SK-N-SH (cell line): ENCODE measurements at regions not wholly inside any gene's neighbourhood (a gene's known extent, or its start where the extent isn't known, plus 50 kb on each side); places are given as distances from the start of the nearest gene placed in this dataset.

Source experiments
- CTCF ChIA-PET: fragments of 300-600, 350-600 bp; formaldehyde crosslinking; extraction: SDS; loops from one replicate; lab custom pipeline; 2021; lab: Yijun Ruan, JAX
- POLR2A ChIA-PET: fragments of 350-600 bp; sonication (Branson Sonifier 250); formaldehyde crosslinking; extraction: SDS; loops from one replicate; lab custom pipeline; 2020; ENCODE audit warnings: antibody characterized with exemption, inconsistent platforms; lab: Yijun Ruan, JAX
- DNase-seq: peaks from one replicate; pipeline ENCODE4 v3.0.0; 2012
- H2AFZ ChIP-seq: fragments of 200-600 bp; sonication (generic); 2 replicates; pipeline ENCODE4 v1.8.1; 2016; ENCODE audit warnings: antibody characterized with exemption, mild to moderate bottlenecking, low read depth
- H3F3A ChIP-seq: fragments of 200-600 bp; sonication (generic); replicated peaks from 2 replicates; pipeline ENCODE3; 2016; ENCODE audit warnings: antibody characterized with exemption, mild to moderate bottlenecking; ENCODE audit not compliant: insufficient read depth
- H3K27ac ChIP-seq, 2 experiments: fragments of 200-500 bp in 1 of 2; fragments of 200-600 bp in 1 of 2; sonication (Bioruptor generic) in 1 of 2; sonication (generic), shearing (Covaris generic) in 1 of 2; 2 replicates each; pipeline versions ENCODE4 v1.5.1 to v1.6.1; 2014 to 2016; ENCODE audit warnings: low read depth in 2 of 2, inconsistent platforms in 1 of 2, low read length in 1 of 2, mild to moderate bottlenecking in 1 of 2, mixed read lengths in 1 of 2
- H3K27me3 ChIP-seq: fragments of 200-600 bp; sonication (generic), shearing (Covaris generic); 2 replicates; pipeline ENCODE4 v1.6.1; 2016; ENCODE audit warnings: mixed run types; ENCODE audit not compliant: insufficient read depth
- H3K36me3 ChIP-seq, 2 experiments: fragments of 200-500 bp in 1 of 2; fragments of 200-600 bp in 1 of 2; sonication (Bioruptor generic) in 1 of 2; sonication (generic) in 1 of 2; replicated peaks in 1 of 2; 2 replicates each; pipeline versions ENCODE3 to v1.5.1; 2014 to 2016; ENCODE audit warnings: low read length in 1 of 2, mild to moderate bottlenecking in 1 of 2; ENCODE audit not compliant: insufficient read depth in 2 of 2, control insufficient read depth in 1 of 2
- H3K4me1 ChIP-seq, 2 experiments: fragments of 200-500 bp in 1 of 2; fragments of 200-600 bp in 1 of 2; sonication (Bioruptor generic) in 1 of 2; sonication (generic), shearing (Covaris generic) in 1 of 2; 2 replicates each; pipeline versions ENCODE4 v1.5.1 to v1.6.1; 2014 to 2016; ENCODE audit warnings: low read depth in 1 of 2, low read length in 1 of 2, mixed run types in 1 of 2; ENCODE audit not compliant: insufficient read depth in 2 of 2, control insufficient read depth in 1 of 2
- H3K4me2 ChIP-seq: fragments of 200-600 bp; sonication (generic), shearing (Covaris generic); 2 replicates; pipeline ENCODE4 v1.6.1; 2017; ENCODE audit warnings: mixed run types
- H3K4me3 ChIP-seq, 2 experiments: fragments of 200-500 bp in 1 of 2; fragments of 200-600 bp in 1 of 2; sonication (Bioruptor generic) in 1 of 2; sonication (generic), shearing (Covaris generic) in 1 of 2; 2 replicates each; pipeline versions ENCODE4 v1.5.1 to v1.8.1; 2014 to 2016; ENCODE audit warnings: low read depth in 2 of 2, inconsistent platforms in 1 of 2, low read length in 1 of 2, mild to moderate bottlenecking in 1 of 2, mixed read lengths in 1 of 2, moderate library complexity in 1 of 2
- H3K79me2 ChIP-seq: fragments of 200-600 bp; sonication (generic); 2 replicates; pipeline ENCODE4 v1.8.1; 2017; ENCODE audit warnings: mild to moderate bottlenecking; ENCODE audit not compliant: insufficient read depth
- H3K9ac ChIP-seq: fragments of 200-600 bp; sonication (generic); 2 replicates; pipeline ENCODE4 v1.6.1; 2017; ENCODE audit warnings: mixed run types
- H3K9me2 ChIP-seq: fragments of 200-600 bp; sonication (generic); 2 replicates; pipeline ENCODE4 v1.6.1; 2017; ENCODE audit warnings: mixed run types
- H3K9me3 ChIP-seq: fragments of 200-600 bp; sonication (generic); 2 replicates; pipeline ENCODE4 v1.6.1; 2017; ENCODE audit warnings: mixed run types, mild to moderate bottlenecking, moderate library complexity
- H4K20me1 ChIP-seq: fragments of 200-600 bp; sonication (generic); 2 replicates; pipeline ENCODE4 v1.6.1; 2017; ENCODE audit warnings: mild to moderate bottlenecking, mixed run types; ENCODE audit not compliant: insufficient read depth
- GABPA ChIP-seq: IDR thresholded peaks from 2 replicates; pipeline ENCODE4 v1.4.0; 2012; ENCODE audit warnings: low read depth, mild to moderate bottlenecking
- GATA2 ChIP-seq: sonication (generic); formaldehyde crosslinking; IDR thresholded peaks from 2 replicates; pipeline ENCODE4 v1.5.0; 2020; ENCODE audit warnings: mild to moderate bottlenecking, missing genetic modification reagents
- JUND ChIP-seq: IDR thresholded peaks from 2 replicates; pipeline ENCODE4 v1.4.0; 2012
- MEF2A ChIP-seq: IDR thresholded peaks from 2 replicates; pipeline ENCODE4 v1.4.0; 2012; ENCODE audit warnings: low read depth, borderline replicate concordance
- MXI1 ChIP-seq: IDR thresholded peaks from 2 replicates; pipeline ENCODE4 v1.6.1; 2012; ENCODE audit warnings: mild to moderate bottlenecking, low read depth, low read length, improper control_type of control experiment
- NFIC ChIP-seq: IDR thresholded peaks from 2 replicates; pipeline ENCODE4 v1.4.0; 2012; ENCODE audit warnings: borderline replicate concordance
- NRF1 ChIP-seq: IDR thresholded peaks from 2 replicates; pipeline ENCODE4 v1.6.1; 2012; ENCODE audit warnings: low read depth, mild to moderate bottlenecking, low read length
- POLR2AphosphoS5 ChIP-seq: IDR thresholded peaks from 2 replicates; pipeline ENCODE4 v1.6.1; 2012; ENCODE audit warnings: low read depth, low read length
- RFX5 ChIP-seq: IDR thresholded peaks from 2 replicates; pipeline ENCODE4 v1.6.1; 2012; ENCODE audit warnings: mild to moderate bottlenecking, improper control_type of control experiment, low read length
- RXRA ChIP-seq: IDR thresholded peaks from 2 replicates; pipeline ENCODE4 v1.4.0; 2012; ENCODE audit warnings: low read depth, mild to moderate bottlenecking, borderline replicate concordance
- SIN3A ChIP-seq: IDR thresholded peaks from 2 replicates; pipeline ENCODE4 v1.6.1; 2012; ENCODE audit warnings: low read depth, mild to moderate bottlenecking, low read length, moderate library complexity, borderline replicate concordance
- TAF1 ChIP-seq: IDR thresholded peaks from 2 replicates; pipeline ENCODE4 v1.6.1; 2012; ENCODE audit warnings: low read depth, mild to moderate bottlenecking, low read length, moderate library complexity, borderline replicate concordance
- WGBS: methylation state at CpG from one replicate; pipeline ENCODE4 v1.1.6; 2017; ENCODE audit warnings: low lambda C conversion rate; 5-methylcytosine and 5-hydroxymethylcytosine counted together
- TF ChIP-seq, protein P1 (sequence below): fragments of 150-350 bp; IDR thresholded peaks from 2 replicates; pipeline ENCODE4 v1.6.1; 2017; ENCODE audit warnings: antibody characterized with exemption, low read length, low read depth, borderline replicate concordance
- TF ChIP-seq, protein P2 (sequence below): IDR thresholded peaks from 2 replicates; pipeline ENCODE4 v1.4.0; 2012; ENCODE audit warnings: low read depth, borderline replicate concordance
- TF ChIP-seq, protein P3 (sequence below): IDR thresholded peaks from 2 replicates; pipeline ENCODE4; 2012
- TF ChIP-seq, protein P4 (sequence below): IDR thresholded peaks from 2 replicates; pipeline ENCODE4 v1.6.1; 2012; ENCODE audit warnings: mild to moderate bottlenecking, low read depth, low read length, moderate library complexity
- TF ChIP-seq, protein P5 (sequence below): fragments of 200-600 bp; sonication (generic); IDR thresholded peaks from 2 replicates; pipeline ENCODE4 v1.6.1; 2017; ENCODE audit warnings: antibody characterized with exemption, mild to moderate bottlenecking, moderate library complexity

DNA sequence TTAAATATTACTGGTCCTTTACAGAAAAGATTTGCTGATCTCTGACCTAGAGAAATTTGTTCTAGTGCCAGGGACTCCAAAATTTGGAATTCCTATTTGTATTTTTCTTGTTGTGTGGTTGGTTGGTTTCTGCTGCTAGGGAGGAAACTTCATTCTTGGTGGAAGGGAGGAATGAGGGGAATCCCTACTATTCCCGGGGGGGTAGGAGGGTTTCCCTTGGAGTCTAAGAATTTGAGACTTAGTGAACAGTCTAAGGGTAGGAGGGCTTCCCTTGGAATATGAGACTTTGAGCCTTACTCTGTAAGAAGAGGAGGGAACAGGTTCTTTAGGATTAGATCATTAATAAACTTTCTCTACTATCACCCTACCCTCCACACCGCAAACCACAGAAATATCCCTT, 67.1 kb upstream of the ADGRF1 start:
- Histone ChIP-seq H3K79me2 (no peaks in the 10 kb centered on the region), H3K9me2 (no peaks in the 10 kb centered on the region), H3K4me1 (no peaks in the 10 kb centered on the region), H3K36me3 (no peaks in the 10 kb centered on the region), H2AFZ (no peak overlapping the region), H3K4me2 (no peak overlapping the region), H3K9ac (no peak overlapping the region), H3K4me3 (no peak overlapping the region), H3F3A (no peaks in the 10 kb centered on the region), H3K27me3 (no peaks in the 10 kb centered on the region), H4K20me1 (no peaks in the 10 kb centered on the region), H3K9me3 (no peaks in the 10 kb centered on the region), H3K27ac (no peak overlapping the region)
- TF ChIP-seq NFIC: no peak
- TF ChIP-seq MEF2A: no peak
- TF ChIP-seq, protein P1, sequence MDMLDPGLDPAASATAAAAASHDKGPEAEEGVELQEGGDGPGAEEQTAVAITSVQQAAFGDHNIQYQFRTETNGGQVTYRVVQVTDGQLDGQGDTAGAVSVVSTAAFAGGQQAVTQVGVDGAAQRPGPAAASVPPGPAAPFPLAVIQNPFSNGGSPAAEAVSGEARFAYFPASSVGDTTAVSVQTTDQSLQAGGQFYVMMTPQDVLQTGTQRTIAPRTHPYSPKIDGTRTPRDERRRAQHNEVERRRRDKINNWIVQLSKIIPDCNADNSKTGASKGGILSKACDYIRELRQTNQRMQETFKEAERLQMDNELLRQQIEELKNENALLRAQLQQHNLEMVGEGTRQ: no peak
- no peak for TF ChIP-seq GATA2 (CRISPR knock-in tag)
- TF ChIP-seq, protein P2, sequence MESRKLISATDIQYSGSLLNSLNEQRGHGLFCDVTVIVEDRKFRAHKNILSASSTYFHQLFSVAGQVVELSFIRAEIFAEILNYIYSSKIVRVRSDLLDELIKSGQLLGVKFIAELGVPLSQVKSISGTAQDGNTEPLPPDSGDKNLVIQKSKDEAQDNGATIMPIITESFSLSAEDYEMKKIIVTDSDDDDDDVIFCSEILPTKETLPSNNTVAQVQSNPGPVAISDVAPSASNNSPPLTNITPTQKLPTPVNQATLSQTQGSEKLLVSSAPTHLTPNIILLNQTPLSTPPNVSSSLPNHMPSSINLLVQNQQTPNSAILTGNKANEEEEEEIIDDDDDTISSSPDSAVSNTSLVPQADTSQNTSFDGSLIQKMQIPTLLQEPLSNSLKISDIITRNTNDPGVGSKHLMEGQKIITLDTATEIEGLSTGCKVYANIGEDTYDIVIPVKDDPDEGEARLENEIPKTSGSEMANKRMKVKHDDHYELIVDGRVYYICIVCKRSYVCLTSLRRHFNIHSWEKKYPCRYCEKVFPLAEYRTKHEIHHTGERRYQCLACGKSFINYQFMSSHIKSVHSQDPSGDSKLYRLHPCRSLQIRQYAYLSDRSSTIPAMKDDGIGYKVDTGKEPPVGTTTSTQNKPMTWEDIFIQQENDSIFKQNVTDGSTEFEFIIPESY: no peak
- no peak for TF ChIP-seq RXRA
- no peak for TF ChIP-seq TAF1
- no peak for TF ChIP-seq MXI1
- TF ChIP-seq SIN3A: no peak
- TF ChIP-seq NRF1: no peak
- 78% methylated on average over 2 of the region's 2 CpGs for WGBS
- DNase-seq: no peak
- CTCF ChIA-PET: interaction anchor here (4.2 kb wide), 1 partner anchor 11 kb away, joined by 17 read pairs; no protein-coding TSS in a partner anchor
- POLR2A ChIA-PET: no interaction called here

DNA sequence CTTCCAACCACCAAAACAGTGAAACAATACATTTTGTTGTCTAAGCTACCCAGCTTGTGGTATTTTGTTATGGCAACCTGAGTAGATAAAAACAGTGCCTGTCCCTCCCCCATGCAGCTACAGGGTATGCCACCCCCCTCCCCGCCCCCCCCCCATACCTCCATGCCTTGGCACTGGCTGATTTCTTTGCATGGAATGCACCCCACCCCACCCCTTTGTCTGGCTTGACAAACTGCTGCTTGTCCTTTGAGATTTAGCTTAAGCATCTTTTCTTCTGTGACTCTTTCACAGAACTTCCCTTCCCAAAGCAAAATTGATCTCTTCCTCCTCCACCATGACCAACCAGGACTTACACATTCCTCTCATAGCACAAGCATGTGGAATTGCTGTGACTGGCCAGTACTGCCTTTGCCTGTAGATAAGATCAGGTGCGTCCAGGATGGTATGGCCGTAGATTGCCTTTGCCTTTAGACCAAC, 64.6 kb upstream of the ADGRF1 start:
- Histone ChIP-seq H3K27ac (no peak overlapping the region), H3K79me2 (no peaks in the 10 kb centered on the region), H3K27me3 (no peaks in the 10 kb centered on the region), H3K9ac (no peak overlapping the region), H2AFZ (no peak overlapping the region), H3K9me3 (no peaks in the 10 kb centered on the region), H3K4me3 (no peak overlapping the region), H3K36me3 (no peaks in the 10 kb centered on the region), H3K9me2 (no peaks in the 10 kb centered on the region), H3K4me1 (no peaks in the 10 kb centered on the region), H3K4me2 (no peak overlapping the region), H4K20me1 (no peaks in the 10 kb centered on the region), H3F3A (no peaks in the 10 kb centered on the region)
- ChIA-PET CTCF (interaction anchor here (0.6 to 2.2 kb wide), 4 partner anchors 9 to 640 kb away, joined by 3 to 9 read pairs (median 6); no protein-coding TSS in a partner anchor), POLR2A (no interaction called here)
- WGBS: 71% methylated on average over 3 of the region's 3 CpGs
- no peak for DNase-seq
- TF ChIP-seq JUND (no peak), POLR2AphosphoS5 (no peak), GABPA (no peak), GATA2 (CRISPR knock-in tag) (no peak), NFIC (no peak), RFX5 (no peak)
- TF ChIP-seq, protein P3, sequence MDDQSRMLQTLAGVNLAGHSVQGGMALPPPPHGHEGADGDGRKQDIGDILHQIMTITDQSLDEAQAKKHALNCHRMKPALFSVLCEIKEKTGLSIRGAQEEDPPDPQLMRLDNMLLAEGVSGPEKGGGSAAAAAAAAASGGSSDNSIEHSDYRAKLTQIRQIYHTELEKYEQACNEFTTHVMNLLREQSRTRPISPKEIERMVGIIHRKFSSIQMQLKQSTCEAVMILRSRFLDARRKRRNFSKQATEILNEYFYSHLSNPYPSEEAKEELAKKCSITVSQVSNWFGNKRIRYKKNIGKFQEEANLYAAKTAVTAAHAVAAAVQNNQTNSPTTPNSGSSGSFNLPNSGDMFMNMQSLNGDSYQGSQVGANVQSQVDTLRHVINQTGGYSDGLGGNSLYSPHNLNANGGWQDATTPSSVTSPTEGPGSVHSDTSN: no peak
- TF ChIP-seq, protein P1: no peak
- TF ChIP-seq, protein P4, sequence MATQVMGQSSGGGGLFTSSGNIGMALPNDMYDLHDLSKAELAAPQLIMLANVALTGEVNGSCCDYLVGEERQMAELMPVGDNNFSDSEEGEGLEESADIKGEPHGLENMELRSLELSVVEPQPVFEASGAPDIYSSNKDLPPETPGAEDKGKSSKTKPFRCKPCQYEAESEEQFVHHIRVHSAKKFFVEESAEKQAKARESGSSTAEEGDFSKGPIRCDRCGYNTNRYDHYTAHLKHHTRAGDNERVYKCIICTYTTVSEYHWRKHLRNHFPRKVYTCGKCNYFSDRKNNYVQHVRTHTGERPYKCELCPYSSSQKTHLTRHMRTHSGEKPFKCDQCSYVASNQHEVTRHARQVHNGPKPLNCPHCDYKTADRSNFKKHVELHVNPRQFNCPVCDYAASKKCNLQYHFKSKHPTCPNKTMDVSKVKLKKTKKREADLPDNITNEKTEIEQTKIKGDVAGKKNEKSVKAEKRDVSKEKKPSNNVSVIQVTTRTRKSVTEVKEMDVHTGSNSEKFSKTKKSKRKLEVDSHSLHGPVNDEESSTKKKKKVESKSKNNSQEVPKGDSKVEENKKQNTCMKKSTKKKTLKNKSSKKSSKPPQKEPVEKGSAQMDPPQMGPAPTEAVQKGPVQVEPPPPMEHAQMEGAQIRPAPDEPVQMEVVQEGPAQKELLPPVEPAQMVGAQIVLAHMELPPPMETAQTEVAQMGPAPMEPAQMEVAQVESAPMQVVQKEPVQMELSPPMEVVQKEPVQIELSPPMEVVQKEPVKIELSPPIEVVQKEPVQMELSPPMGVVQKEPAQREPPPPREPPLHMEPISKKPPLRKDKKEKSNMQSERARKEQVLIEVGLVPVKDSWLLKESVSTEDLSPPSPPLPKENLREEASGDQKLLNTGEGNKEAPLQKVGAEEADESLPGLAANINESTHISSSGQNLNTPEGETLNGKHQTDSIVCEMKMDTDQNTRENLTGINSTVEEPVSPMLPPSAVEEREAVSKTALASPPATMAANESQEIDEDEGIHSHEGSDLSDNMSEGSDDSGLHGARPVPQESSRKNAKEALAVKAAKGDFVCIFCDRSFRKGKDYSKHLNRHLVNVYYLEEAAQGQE: no peak
- TF ChIP-seq, protein P5, sequence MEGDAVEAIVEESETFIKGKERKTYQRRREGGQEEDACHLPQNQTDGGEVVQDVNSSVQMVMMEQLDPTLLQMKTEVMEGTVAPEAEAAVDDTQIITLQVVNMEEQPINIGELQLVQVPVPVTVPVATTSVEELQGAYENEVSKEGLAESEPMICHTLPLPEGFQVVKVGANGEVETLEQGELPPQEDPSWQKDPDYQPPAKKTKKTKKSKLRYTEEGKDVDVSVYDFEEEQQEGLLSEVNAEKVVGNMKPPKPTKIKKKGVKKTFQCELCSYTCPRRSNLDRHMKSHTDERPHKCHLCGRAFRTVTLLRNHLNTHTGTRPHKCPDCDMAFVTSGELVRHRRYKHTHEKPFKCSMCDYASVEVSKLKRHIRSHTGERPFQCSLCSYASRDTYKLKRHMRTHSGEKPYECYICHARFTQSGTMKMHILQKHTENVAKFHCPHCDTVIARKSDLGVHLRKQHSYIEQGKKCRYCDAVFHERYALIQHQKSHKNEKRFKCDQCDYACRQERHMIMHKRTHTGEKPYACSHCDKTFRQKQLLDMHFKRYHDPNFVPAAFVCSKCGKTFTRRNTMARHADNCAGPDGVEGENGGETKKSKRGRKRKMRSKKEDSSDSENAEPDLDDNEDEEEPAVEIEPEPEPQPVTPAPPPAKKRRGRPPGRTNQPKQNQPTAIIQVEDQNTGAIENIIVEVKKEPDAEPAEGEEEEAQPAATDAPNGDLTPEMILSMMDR: no peak
